Naive thymus-derived CD8-positive, alpha-beta T cell (primary cell): ENCODE measurements at regions not wholly inside any gene's neighbourhood (a gene's known extent, or its start where the extent isn't known, plus 50 kb on each side); places are given as distances from the start of the nearest gene placed in this dataset.
"Not testable (repeated sequence)": the region's sequence is repeated elsewhere in the genome, so short reads cannot be mapped to it uniquely, and the experiment has no call there.

ENCODE experiments used
- ATAC-seq, 2 donors: fragments of 150-1000 bp; cut with Tn5 transposase in 1 of 2; sonication (Bioruptor Pico), chemical (Tn5 transposase) in 1 of 2; 1 replicate in 1 of 2; 2 replicates in 1 of 2; pipeline ENCODE4 v1.10.0; 2021; ENCODE audit warnings: mild to moderate bottlenecking in 2 of 2, moderate library complexity in 2 of 2
- POLR2A ChIA-PET: fragments of 350-600 bp; sonication (Branson Sonifier 250); formaldehyde crosslinking; loops from one replicate; lab custom pipeline; 2021; ENCODE audit warnings: antibody characterized with exemption; lab: Charles Lee
- DNase-seq, 10 donors: peaks; one replicate each; pipeline versions ENCODE4 v3.0.0 to v3.0.0-alpha.2; 2020 to 2022
- H3K27ac Mint-ChIP-seq, 10 donors: one replicate each; pipeline ENCODE4 v1.8.0; 2020 to 2022; ENCODE audit warnings: mild to moderate bottlenecking in 10 of 10, mixed read lengths in 10 of 10, moderate library complexity in 4 of 10, inconsistent platforms in 1 of 10
- H3K27me3 Mint-ChIP-seq, 5 donors: one replicate each; pipeline ENCODE4 v1.8.0; 2021 to 2022; ENCODE audit warnings: mixed read lengths in 5 of 5
- H3K36me3 Mint-ChIP-seq, 3 donors: one replicate each; pipeline ENCODE4 v1.8.0; 2020 to 2022; ENCODE audit warnings: mixed read lengths in 3 of 3, mild to moderate bottlenecking in 2 of 3, inconsistent platforms in 1 of 3
- H3K4me1 Mint-ChIP-seq, 4 donors: one replicate each; pipeline ENCODE4 v1.8.0; 2021 to 2022; ENCODE audit warnings: mixed read lengths in 4 of 4
- H3K4me3 Mint-ChIP-seq, 10 donors: one replicate each; pipeline ENCODE4 v1.8.0; 2020 to 2022; ENCODE audit warnings: mild to moderate bottlenecking in 10 of 10, mixed read lengths in 10 of 10, moderate library complexity in 6 of 10, inconsistent platforms in 1 of 10
- H3K9me3 Mint-ChIP-seq, 9 donors: one replicate each; pipeline ENCODE4 v1.8.0; 2020 to 2022; ENCODE audit warnings: mixed read lengths in 9 of 9, mild to moderate bottlenecking in 3 of 9, inconsistent platforms in 1 of 9, moderate library complexity in 1 of 9

DNA sequence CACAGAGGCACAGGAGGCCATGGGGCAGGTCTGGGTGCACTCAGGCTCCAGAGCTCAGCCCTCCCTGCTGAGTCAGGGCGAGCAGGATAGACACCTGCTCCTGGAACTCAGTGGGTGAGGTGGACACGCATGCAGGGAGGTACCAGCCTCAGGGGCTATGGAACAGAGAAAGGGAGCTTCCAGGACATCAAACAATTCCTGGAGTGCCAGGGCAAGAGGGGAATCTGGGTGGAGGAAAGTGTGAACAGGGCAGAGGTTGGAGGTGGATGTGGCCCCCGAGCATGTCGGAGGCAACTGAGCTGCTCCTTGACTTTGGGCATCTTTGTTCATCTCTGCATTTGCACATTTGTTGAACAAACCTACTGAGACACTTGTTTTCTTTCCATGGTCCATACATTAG is 2881.5 kb downstream of the RPIA start:
- H3K4me1 Mint-ChIP-seq, POLR2A ChIA-PET, H3K27me3 Mint-ChIP-seq, H3K9me3 Mint-ChIP-seq, H3K4me3 Mint-ChIP-seq, H3K27ac Mint-ChIP-seq, DNase-seq, H3K36me3 Mint-ChIP-seq, ATAC-seq: not testable (repeated sequence)

DNA sequence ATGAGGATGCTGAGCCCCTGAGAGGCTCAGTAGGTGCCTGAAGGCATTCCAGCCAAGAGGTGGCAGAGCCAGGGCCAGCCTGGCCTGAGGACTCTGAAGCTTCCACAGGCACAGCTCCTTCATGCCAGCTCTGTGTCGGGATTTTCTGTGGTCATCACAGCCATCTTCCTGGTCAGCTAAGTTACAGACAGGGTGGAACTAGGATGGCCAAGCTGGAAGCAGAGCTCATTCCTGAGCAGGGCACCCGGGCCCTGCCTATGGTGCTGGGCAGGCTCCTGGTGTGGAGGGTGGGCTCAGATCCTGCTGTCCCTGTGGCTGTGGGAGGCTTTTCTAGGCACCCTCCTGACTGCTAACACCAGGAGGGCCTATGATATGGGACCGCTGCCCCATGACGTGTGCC is 2882.3 kb downstream of the RPIA start:
- H3K27me3 Mint-ChIP-seq, POLR2A ChIA-PET, H3K4me3 Mint-ChIP-seq, ATAC-seq, H3K9me3 Mint-ChIP-seq, H3K36me3 Mint-ChIP-seq, H3K4me1 Mint-ChIP-seq, H3K27ac Mint-ChIP-seq, DNase-seq: not testable (repeated sequence)

DNA sequence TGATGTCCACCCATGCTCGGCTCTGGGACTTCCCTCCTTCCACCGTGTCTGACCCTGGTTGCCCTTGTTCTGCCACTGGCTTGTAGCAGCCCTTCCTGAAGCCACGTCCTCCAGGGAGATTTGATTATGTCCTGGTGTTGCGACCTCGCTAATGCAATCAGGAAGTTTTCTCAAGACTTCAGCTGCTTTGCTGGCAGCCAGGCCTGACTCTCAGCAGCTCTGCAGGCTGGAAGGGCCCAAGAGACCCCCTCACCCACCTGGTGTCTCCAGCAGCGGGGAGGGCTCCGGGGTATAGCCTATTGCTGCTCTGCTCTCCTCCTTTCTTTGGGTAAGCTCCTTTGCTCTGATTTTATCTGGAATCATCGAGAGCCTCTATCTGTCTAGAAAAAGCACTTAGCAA is 2882.8 kb downstream of the RPIA start:
- H3K4me1 Mint-ChIP-seq, H3K9me3 Mint-ChIP-seq, H3K4me3 Mint-ChIP-seq, POLR2A ChIA-PET, DNase-seq, ATAC-seq, H3K36me3 Mint-ChIP-seq, H3K27me3 Mint-ChIP-seq, H3K27ac Mint-ChIP-seq: not testable (repeated sequence)

- H3K9me3 Mint-ChIP-seq, H3K27me3 Mint-ChIP-seq, POLR2A ChIA-PET, H3K27ac Mint-ChIP-seq, H3K36me3 Mint-ChIP-seq, ATAC-seq, DNase-seq, H3K4me3 Mint-ChIP-seq, H3K4me1 Mint-ChIP-seq: not testable (repeated sequence)
Observed at GRCh38 chr2:91575701-91576100, 2884.2 kb downstream of the RPIA start.

DNA sequence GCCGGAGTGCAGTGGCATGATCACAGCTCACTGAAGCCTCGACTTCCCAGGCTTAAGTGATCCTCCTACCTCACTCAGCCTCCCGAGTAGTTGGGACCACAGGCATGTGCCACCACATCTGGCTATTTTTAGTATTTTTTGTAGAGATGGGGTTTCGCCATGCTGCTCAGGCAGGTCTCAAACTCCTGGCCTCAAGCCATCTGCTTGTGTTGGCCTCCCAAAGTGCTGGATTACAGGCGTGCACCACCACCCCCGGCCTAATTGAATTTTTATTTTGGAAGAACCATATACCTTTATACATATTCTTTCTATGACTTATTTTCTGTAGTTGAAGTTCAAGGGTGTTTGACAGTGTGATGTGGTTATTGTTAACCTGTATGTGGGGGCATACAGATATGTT is 2885.9 kb downstream of the RPIA start:
- H3K4me1 Mint-ChIP-seq, H3K4me3 Mint-ChIP-seq, H3K27ac Mint-ChIP-seq, H3K27me3 Mint-ChIP-seq, POLR2A ChIA-PET, DNase-seq, H3K36me3 Mint-ChIP-seq, H3K9me3 Mint-ChIP-seq, ATAC-seq: not testable (repeated sequence)

DNA sequence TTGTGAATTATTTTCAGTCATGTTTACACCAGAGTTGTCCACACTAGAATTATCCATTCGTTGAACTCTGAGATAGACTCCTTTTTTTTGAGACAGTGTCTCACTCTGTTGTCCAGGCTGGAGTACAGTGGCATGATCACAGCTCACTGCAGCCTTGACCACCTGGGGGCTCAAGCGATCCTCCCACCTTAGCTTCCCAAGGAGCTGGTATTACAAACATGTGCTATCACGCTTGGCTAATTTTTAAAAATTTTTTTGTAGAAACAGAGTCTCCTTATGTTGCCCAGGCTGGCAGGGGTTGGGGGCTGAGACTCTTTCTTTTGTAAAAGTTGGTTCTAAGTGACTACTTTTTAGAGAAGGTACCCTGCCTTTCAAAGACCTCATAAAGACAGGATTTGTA is 2887.2 kb downstream of the RPIA start:
- H3K27me3 Mint-ChIP-seq, H3K36me3 Mint-ChIP-seq, POLR2A ChIA-PET, H3K4me1 Mint-ChIP-seq, H3K4me3 Mint-ChIP-seq, DNase-seq, ATAC-seq, H3K27ac Mint-ChIP-seq: not testable (repeated sequence)
- H3K9me3 Mint-ChIP-seq: peaks cover 0 to 14% (median 0%) of the 10 kb centered on the region in 9 donors

GRCh38 chr2:91579555-91579954 is 2888.1 kb downstream of the RPIA start:
- peaks cover 0 to 21% (median 5%) of the 10 kb centered on the region in 9 donors for H3K9me3 Mint-ChIP-seq
- DNase-seq, POLR2A ChIA-PET, H3K4me3 Mint-ChIP-seq, H3K36me3 Mint-ChIP-seq, H3K27me3 Mint-ChIP-seq, ATAC-seq, H3K27ac Mint-ChIP-seq, H3K4me1 Mint-ChIP-seq: not testable (repeated sequence)

- H3K27me3 Mint-ChIP-seq, DNase-seq, H3K4me1 Mint-ChIP-seq, H3K36me3 Mint-ChIP-seq, ATAC-seq, H3K4me3 Mint-ChIP-seq, POLR2A ChIA-PET, H3K27ac Mint-ChIP-seq: not testable (repeated sequence)
- H3K9me3 Mint-ChIP-seq: peaks cover 0 to 23% (median 6%) of the 10 kb centered on the region in 9 donors
Observed at GRCh38 chr2:91580043-91580442, 2888.6 kb downstream of the RPIA start.

GRCh38 chr2:91587098-91587497 is 2895.6 kb downstream of the RPIA start:
- H3K4me1 Mint-ChIP-seq, H3K27ac Mint-ChIP-seq, DNase-seq, H3K36me3 Mint-ChIP-seq, POLR2A ChIA-PET, ATAC-seq, H3K4me3 Mint-ChIP-seq: not testable (repeated sequence)
- H3K27me3 Mint-ChIP-seq: peaks cover 5 to 30% (median 12%) of the 10 kb centered on the region in 5 donors
- H3K9me3 Mint-ChIP-seq: peaks cover 0 to 35% (median 12%) of the 10 kb centered on the region in 9 donors

- Mint-ChIP-seq H3K27me3 (peaks cover 5 to 39% (median 12%) of the 10 kb centered on the region in 5 donors), H3K9me3 (peaks cover 0 to 27% (median 12%) of the 10 kb centered on the region in 9 donors)
- POLR2A ChIA-PET, ATAC-seq, H3K27ac Mint-ChIP-seq, H3K4me3 Mint-ChIP-seq, H3K36me3 Mint-ChIP-seq, H3K4me1 Mint-ChIP-seq, DNase-seq: not testable (repeated sequence)
Observed at GRCh38 chr2:91587908-91588535, 2896.5 kb downstream of the RPIA start.

- H3K27ac Mint-ChIP-seq, ATAC-seq, DNase-seq, H3K4me3 Mint-ChIP-seq, H3K36me3 Mint-ChIP-seq, POLR2A ChIA-PET, H3K4me1 Mint-ChIP-seq: not testable (repeated sequence)
- Mint-ChIP-seq H3K27me3 (peaks cover 5 to 40% (median 12%) of the 10 kb centered on the region in 5 donors), H3K9me3 (peaks cover 0 to 25% (median 12%) of the 10 kb centered on the region in 9 donors)
Observed at GRCh38 chr2:91588782-91589223, 2897.3 kb downstream of the RPIA start.

DNA sequence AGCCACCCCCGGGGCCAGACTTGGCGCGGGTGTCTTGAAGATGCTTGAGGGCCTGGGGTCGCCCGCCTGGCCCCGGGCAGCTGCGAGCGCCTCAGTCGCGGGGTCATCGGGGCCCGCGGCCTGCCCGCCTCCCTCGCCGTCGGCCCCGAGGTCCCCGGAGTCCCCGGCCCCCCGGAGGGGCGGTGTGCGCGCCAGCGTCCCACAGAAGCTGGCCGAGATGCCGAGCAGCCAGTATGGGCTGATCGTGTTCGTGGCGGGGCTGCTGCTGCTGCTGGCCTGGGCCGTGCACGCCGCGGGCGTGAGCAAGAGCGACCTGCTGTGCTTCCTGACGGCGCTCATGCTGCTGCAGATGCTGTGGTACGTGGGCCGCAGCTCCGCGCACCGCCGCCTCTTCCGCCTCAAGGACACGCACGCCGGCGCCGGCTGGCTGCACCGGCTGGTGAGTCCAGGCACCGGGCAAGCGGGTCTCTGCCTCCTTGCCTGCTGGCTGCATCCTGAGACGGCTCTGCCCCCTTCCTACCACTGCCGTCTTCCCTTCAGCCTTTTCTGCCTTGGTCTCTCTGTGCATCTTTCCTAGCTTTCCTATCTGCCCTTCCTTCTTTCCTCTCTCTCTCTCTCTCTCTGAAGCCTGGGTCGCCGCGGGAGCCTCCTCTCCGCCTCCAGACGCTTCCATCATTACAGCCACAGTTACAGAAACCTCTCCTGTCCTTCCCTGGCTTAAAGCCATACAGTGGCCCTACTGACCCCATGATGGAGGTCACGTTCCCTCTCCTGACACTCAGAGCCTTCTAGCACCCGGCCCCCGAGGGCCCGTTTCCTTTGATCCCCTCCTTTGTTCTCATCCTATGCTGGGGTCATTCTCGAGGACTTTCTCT is 2898.2 kb downstream of the RPIA start:
- POLR2A ChIA-PET, H3K4me1 Mint-ChIP-seq, DNase-seq, H3K27ac Mint-ChIP-seq, H3K36me3 Mint-ChIP-seq, ATAC-seq: not testable (repeated sequence)
- peaks cover 0 to 25% (median 9%) of the 10 kb centered on the region in 9 donors for H3K9me3 Mint-ChIP-seq
- peak overlapping the region in 2 of 10 donors; percentile 2 to 4 for H3K4me3 Mint-ChIP-seq
- peaks cover 5 to 40% (median 8%) of the 10 kb centered on the region in 5 donors for H3K27me3 Mint-ChIP-seq

GRCh38 chr2:91590381-91590780 is 2898.9 kb downstream of the RPIA start:
- H3K4me3 Mint-ChIP-seq, H3K36me3 Mint-ChIP-seq, POLR2A ChIA-PET, ATAC-seq, H3K4me1 Mint-ChIP-seq, DNase-seq, H3K27ac Mint-ChIP-seq: not testable (repeated sequence)
- Mint-ChIP-seq H3K27me3 (peaks cover 5 to 40% (median 7%) of the 10 kb centered on the region in 5 donors), H3K9me3 (peaks cover 0 to 22% (median 6%) of the 10 kb centered on the region in 9 donors)
